ENCODE measurements at regions not wholly inside any gene's neighbourhood (a gene's known extent, or its start where the extent isn't known, plus 50 kb on each side); places are given as distances from the start of the nearest gene placed in this dataset.

DNA sequence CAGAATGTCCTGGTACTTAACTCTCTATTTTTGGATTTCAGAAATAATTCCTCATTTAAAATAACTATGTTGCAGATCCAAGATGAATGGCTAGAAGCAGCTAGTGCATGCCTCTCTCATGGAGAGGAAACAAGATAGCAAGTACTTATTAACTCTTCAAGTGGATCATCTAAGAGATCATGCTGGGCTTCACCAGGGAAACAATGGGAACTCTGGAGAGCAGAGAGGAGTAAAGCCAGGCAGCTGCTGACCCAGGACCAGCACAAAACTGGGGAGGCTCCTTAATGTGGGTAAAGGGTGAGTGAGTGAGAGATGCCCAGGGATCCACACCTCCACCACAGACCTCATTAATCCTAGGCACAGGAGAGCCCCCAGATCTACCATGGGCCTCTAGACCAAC lies 897.8 kb upstream of the ACO1 start (continued):
- TF ChIP-seq, protein P1, sequence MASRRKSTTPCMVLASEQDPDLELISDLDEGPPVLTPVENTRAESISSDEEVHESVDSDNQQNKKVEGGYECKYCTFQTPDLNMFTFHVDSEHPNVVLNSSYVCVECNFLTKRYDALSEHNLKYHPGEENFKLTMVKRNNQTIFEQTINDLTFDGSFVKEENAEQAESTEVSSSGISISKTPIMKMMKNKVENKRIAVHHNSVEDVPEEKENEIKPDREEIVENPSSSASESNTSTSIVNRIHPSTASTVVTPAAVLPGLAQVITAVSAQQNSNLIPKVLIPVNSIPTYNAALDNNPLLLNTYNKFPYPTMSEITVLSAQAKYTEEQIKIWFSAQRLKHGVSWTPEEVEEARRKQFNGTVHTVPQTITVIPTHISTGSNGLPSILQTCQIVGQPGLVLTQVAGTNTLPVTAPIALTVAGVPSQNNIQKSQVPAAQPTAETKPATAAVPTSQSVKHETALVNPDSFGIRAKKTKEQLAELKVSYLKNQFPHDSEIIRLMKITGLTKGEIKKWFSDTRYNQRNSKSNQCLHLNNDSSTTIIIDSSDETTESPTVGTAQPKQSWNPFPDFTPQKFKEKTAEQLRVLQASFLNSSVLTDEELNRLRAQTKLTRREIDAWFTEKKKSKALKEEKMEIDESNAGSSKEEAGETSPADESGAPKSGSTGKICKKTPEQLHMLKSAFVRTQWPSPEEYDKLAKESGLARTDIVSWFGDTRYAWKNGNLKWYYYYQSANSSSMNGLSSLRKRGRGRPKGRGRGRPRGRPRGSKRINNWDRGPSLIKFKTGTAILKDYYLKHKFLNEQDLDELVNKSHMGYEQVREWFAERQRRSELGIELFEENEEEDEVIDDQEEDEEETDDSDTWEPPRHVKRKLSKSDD (conservative IDR thresholded peaks at IDR 0.05; ENCODE audit: low read length): no peak
- TF ChIP-seq HIVEP1 (CRISPR knock-in tag; IDR thresholded peaks at IDR 0.05) (no peak), MAZ (CRISPR knock-in tag; conservative IDR thresholded peaks at IDR 0.05 in 1 of 2, IDR thresholded peaks at IDR 0.05 in 1 of 2) (no peak), BRD4 (IDR thresholded peaks at IDR 0.05) (no peak), POLR3G (IDR thresholded peaks at IDR 0.05; ENCODE audit: extremely low read depth, insufficient read length, insufficient replicate concordance) (no peak), RBM39 (optimal IDR thresholded peaks at IDR 0.05; ENCODE audit: low read depth, low read length) (no peak), ZNF165 (CRISPR knock-in tag; IDR thresholded peaks at IDR 0.05; ENCODE audit: borderline replicate concordance) (no peak), STAT5B (CRISPR knock-in tag; IDR thresholded peaks at IDR 0.05) (no peak), ETS2 (tag; IDR thresholded peaks at IDR 0.05; ENCODE audit: borderline replicate concordance, poor library complexity, severe bottlenecking) (no peak), ZNF316 (IDR thresholded peaks at IDR 0.05) (no peak), HMG20A (CRISPR knock-in tag; conservative IDR thresholded peaks at IDR 0.05) (no peak)
- TF ChIP-seq, protein P2, sequence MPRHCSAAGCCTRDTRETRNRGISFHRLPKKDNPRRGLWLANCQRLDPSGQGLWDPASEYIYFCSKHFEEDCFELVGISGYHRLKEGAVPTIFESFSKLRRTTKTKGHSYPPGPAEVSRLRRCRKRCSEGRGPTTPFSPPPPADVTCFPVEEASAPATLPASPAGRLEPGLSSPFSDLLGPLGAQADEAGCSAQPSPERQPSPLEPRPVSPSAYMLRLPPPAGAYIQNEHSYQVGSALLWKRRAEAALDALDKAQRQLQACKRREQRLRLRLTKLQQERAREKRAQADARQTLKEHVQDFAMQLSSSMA (CRISPR knock-in tag; IDR thresholded peaks at IDR 0.05): no peak
- TF ChIP-seq, protein P3, sequence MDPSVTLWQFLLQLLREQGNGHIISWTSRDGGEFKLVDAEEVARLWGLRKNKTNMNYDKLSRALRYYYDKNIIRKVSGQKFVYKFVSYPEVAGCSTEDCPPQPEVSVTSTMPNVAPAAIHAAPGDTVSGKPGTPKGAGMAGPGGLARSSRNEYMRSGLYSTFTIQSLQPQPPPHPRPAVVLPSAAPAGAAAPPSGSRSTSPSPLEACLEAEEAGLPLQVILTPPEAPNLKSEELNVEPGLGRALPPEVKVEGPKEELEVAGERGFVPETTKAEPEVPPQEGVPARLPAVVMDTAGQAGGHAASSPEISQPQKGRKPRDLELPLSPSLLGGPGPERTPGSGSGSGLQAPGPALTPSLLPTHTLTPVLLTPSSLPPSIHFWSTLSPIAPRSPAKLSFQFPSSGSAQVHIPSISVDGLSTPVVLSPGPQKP (CRISPR knock-in tag; IDR thresholded peaks at IDR 0.05): no peak

Data from K562 (cell line).